WTC11 (cell line): ENCODE measurements at regions not wholly inside any gene's neighbourhood (a gene's known extent, or its start where the extent isn't known, plus 50 kb on each side); places are given as distances from the start of the nearest gene placed in this dataset.

Experiments
- ATAC-seq: fragments of 200-7000 bp; cut with Tn5 transposase; 2 replicates; pipeline ENCODE4 v1.10.0; 2021; ENCODE audit warnings: mild to moderate bottlenecking, moderate library complexity
- CTCF ChIA-PET: fragments of 300-600 bp; sonication (Branson Sonifier 250); formaldehyde crosslinking; loops from one replicate; lab custom pipeline; 2021; ENCODE audit warnings: antibody characterized with exemption; lab: Charles Lee
- POLR2A ChIA-PET: fragments of 350-600 bp; sonication (Branson Sonifier 250); formaldehyde crosslinking; loops from one replicate; lab custom pipeline; 2021; ENCODE audit warnings: antibody characterized with exemption; lab: Charles Lee
- DNase-seq: peaks from one replicate; pipeline ENCODE4 v3.0.0; 2021; ENCODE audit warnings: low spot score
- H3K27ac Mint-ChIP-seq: 2 replicates; pipeline ENCODE4 v1.8.0; 2021; ENCODE audit warnings: mixed read lengths
- H3K27me3 Mint-ChIP-seq: 2 replicates; pipeline ENCODE4 v1.8.0; 2021; ENCODE audit warnings: low read depth, mild to moderate bottlenecking, moderate library complexity, mixed read lengths
- H3K36me3 Mint-ChIP-seq: 2 replicates; pipeline ENCODE4 v1.8.0; 2021; ENCODE audit warnings: mixed read lengths
- H3K4me1 Mint-ChIP-seq: 2 replicates; pipeline ENCODE4 v1.8.0; 2022; ENCODE audit warnings: mixed read lengths
- H3K4me3 Mint-ChIP-seq: 2 replicates; pipeline ENCODE4 v1.8.0; 2021; ENCODE audit warnings: mild to moderate bottlenecking, moderate library complexity, mixed read lengths
- H3K9me3 Mint-ChIP-seq: 2 replicates; pipeline ENCODE4 v1.8.0; 2021; ENCODE audit warnings: mixed read lengths
- EMX1 ChIP-seq: fragments of 250-450 bp; sonication (Bioruptor Pico); IDR thresholded peaks from 2 replicates; pipeline ENCODE4 v1.8.0; 2021; ENCODE audit warnings: mild to moderate bottlenecking
- ESRRA ChIP-seq: sonication (generic); formaldehyde crosslinking; IDR thresholded peaks from 2 replicates; pipeline ENCODE4 v1.8.1; 2022; ENCODE audit warnings: mild to moderate bottlenecking, missing genetic modification reagents, borderline replicate concordance
- GABPB1 ChIP-seq: sonication (generic); formaldehyde crosslinking; IDR thresholded peaks from 2 replicates; pipeline ENCODE4 v1.8.1; 2023; ENCODE audit warnings: mild to moderate bottlenecking, missing genetic modification reagents
- GTF2I ChIP-seq: fragments of 250-450 bp; sonication (Bioruptor Pico); conservative IDR thresholded peaks from 2 replicates; pipeline ENCODE4 v1.4.0; 2021; ENCODE audit warnings: mild to moderate bottlenecking
- HMGA2 ChIP-seq: fragments of 250-450 bp; sonication (Bioruptor Pico); IDR thresholded peaks from 2 replicates; pipeline ENCODE4 v1.4.0; 2021; ENCODE audit warnings: mild to moderate bottlenecking, moderate library complexity
- NFE2L1 ChIP-seq: sonication (generic); formaldehyde crosslinking; IDR thresholded peaks from 2 replicates; pipeline ENCODE4 v1.8.1; 2023; ENCODE audit warnings: missing genetic modification reagents
- PRRX2 ChIP-seq: fragments of 250-450 bp; sonication (Bioruptor Pico); IDR thresholded peaks from 2 replicates; pipeline ENCODE4 v1.8.0; 2021; ENCODE audit warnings: mild to moderate bottlenecking
- RELA ChIP-seq: sonication (generic); formaldehyde crosslinking; IDR thresholded peaks from 2 replicates; pipeline ENCODE4 v1.8.1; 2022; ENCODE audit warnings: missing genetic modification reagents, mild to moderate bottlenecking, borderline replicate concordance
- TP53 ChIP-seq: sonication (generic); formaldehyde crosslinking; IDR thresholded peaks from 2 replicates; pipeline ENCODE4 v1.8.1; 2023; ENCODE audit warnings: mild to moderate bottlenecking, missing genetic modification reagents
- ZNF121 ChIP-seq: sonication (generic); formaldehyde crosslinking; IDR thresholded peaks from 2 replicates; pipeline ENCODE4 v1.8.0; 2023; ENCODE audit warnings: missing genetic modification reagents
- ZNF396 ChIP-seq: fragments of 250-450 bp; sonication (Bioruptor Pico); IDR thresholded peaks from 2 replicates; pipeline ENCODE4 v1.8.0; 2021; ENCODE audit warnings: mild to moderate bottlenecking, moderate library complexity, borderline replicate concordance
- TF ChIP-seq, protein P1 (sequence below): fragments of 200-600 bp; IDR thresholded peaks from 2 replicates; pipeline ENCODE4 v1.8.0; 2022; ENCODE audit warnings: antibody characterized with exemption
- TF ChIP-seq, protein P2 (sequence below): sonication (generic); formaldehyde crosslinking; IDR thresholded peaks from 2 replicates; pipeline ENCODE4 v1.8.0; 2022; ENCODE audit warnings: mild to moderate bottlenecking, missing genetic modification reagents
- TF ChIP-seq, protein P3 (sequence below): sonication (generic); formaldehyde crosslinking; IDR thresholded peaks from 2 replicates; pipeline ENCODE4 v1.8.1; 2023; ENCODE audit warnings: mild to moderate bottlenecking, missing genetic modification reagents, moderate library complexity
- TF ChIP-seq, protein P4 (sequence below): sonication (generic); formaldehyde crosslinking; IDR thresholded peaks from 2 replicates; pipeline ENCODE4 v1.8.0; 2023; ENCODE audit warnings: missing genetic modification reagents
- TF ChIP-seq, protein P5 (sequence below): sonication (generic); formaldehyde crosslinking; conservative IDR thresholded peaks from 2 replicates; pipeline ENCODE4 v1.8.1; 2022; ENCODE audit warnings: mild to moderate bottlenecking, missing genetic modification reagents
- TF ChIP-seq, protein P6 (sequence below): sonication (generic); formaldehyde crosslinking; conservative IDR thresholded peaks from 2 replicates; pipeline ENCODE4 v1.8.1; 2023; ENCODE audit warnings: mild to moderate bottlenecking, low read depth, missing genetic modification reagents, moderate library complexity
- TF ChIP-seq, protein P7 (sequence below): sonication (generic); formaldehyde crosslinking; IDR thresholded peaks from 2 replicates; pipeline ENCODE4 v1.8.0; 2022; ENCODE audit warnings: missing genetic modification reagents

DNA sequence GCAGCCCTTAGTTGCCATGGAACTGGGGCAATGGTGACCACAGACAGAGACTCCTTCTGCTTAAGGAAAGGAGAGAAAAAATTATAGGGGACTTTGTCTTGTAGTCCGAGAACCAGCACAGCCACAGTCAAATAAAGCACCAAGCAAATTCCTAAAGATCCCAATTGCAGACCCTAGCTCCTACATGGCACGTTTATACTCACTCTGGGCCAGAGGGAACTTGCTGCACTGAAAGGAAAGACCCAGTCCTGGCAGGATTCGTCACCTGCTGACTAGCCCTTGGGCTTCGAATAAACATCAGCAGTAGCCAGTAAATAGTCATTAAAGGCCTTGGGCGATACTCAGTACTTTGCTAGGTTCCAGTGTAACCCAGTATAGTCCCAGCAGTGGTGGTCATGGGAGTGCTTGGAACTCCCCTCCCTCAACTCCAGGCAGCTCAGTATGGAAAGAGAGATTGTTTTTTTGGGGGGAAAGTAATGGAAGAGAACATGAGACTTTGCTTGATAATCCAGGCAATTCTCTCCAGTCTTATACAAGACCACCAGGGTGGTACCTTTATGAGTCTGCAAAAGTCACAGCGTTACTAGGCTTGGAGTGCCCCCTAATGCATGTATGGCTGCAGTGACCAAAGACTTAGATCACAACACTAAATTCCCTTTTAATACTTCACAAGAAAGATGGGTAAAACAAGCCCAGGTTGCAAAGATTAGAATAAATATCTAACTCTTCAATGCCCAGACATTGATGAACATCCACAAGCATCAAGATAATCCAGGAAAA lies 66.4 kb upstream of the AGTR1 start:
- Mint-ChIP-seq H3K27ac (no peak overlapping the region), H3K27me3 (no peaks in the 10 kb centered on the region), H3K36me3 (no peaks in the 10 kb centered on the region; the same call in 1 of the 2 replicates), H3K9me3 (peaks cover 21% of the 10 kb centered on the region), H3K4me3 (no peak overlapping the region)
- peak; percentile 47 for DNase-seq
- ATAC-seq = peak; percentile 97
- POLR2A ChIA-PET = no interaction called here
- TF ChIP-seq, protein P1, sequence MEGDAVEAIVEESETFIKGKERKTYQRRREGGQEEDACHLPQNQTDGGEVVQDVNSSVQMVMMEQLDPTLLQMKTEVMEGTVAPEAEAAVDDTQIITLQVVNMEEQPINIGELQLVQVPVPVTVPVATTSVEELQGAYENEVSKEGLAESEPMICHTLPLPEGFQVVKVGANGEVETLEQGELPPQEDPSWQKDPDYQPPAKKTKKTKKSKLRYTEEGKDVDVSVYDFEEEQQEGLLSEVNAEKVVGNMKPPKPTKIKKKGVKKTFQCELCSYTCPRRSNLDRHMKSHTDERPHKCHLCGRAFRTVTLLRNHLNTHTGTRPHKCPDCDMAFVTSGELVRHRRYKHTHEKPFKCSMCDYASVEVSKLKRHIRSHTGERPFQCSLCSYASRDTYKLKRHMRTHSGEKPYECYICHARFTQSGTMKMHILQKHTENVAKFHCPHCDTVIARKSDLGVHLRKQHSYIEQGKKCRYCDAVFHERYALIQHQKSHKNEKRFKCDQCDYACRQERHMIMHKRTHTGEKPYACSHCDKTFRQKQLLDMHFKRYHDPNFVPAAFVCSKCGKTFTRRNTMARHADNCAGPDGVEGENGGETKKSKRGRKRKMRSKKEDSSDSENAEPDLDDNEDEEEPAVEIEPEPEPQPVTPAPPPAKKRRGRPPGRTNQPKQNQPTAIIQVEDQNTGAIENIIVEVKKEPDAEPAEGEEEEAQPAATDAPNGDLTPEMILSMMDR = peak; percentile 50
- TF ChIP-seq, protein P2, sequence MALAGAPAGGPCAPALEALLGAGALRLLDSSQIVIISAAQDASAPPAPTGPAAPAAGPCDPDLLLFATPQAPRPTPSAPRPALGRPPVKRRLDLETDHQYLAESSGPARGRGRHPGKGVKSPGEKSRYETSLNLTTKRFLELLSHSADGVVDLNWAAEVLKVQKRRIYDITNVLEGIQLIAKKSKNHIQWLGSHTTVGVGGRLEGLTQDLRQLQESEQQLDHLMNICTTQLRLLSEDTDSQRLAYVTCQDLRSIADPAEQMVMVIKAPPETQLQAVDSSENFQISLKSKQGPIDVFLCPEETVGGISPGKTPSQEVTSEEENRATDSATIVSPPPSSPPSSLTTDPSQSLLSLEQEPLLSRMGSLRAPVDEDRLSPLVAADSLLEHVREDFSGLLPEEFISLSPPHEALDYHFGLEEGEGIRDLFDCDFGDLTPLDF (CRISPR knock-in tag) = no peak
- TF ChIP-seq, all 79 proteins: peak for 1
- peaks cover 8% of the 10 kb centered on the region for H3K4me1 Mint-ChIP-seq
- CTCF ChIA-PET = no interaction called here

DNA sequence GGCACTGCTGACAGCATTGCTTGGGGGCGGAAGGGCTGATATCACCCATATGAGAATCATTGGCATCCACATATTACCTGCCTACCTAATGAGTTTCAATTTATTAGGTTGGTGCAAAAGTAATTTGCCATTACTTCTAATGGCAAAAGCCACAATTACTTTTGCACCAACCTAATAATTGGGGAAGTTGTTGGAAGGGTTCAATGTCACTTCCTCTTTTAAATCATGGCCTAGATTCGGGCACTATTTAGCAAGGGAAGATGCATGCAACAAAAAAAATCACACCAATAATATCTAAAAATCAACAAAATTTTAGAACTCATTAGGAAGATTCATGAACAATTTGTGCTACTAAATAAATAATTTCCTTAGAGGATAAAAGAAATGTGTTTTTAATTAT lies 56.0 kb upstream of the AGTR1 start:
- CTCF ChIA-PET = no interaction called here

DNA sequence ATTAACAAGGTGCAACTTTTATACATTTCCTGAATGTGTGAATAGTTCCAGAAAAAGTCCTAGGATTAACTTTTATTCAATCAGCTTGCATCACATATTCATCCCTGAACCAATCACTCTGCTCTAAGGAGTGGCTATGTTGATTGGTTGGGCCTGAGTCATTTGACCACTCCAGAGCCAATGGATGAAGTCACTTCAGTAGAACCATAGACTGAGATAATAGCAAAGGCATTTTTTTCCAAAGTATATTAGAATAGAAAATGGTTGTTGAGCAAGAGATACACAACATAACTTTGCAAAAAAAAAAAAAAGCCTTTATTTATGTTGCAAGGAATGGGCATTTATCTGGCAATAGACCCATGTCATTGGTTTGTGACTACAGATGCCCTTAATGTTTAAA lies 55.5 kb upstream of the AGTR1 start:
- no peaks in the 10 kb centered on the region for H3K36me3 Mint-ChIP-seq
- DNase-seq = no peak
- TF ChIP-seq, protein P3, sequence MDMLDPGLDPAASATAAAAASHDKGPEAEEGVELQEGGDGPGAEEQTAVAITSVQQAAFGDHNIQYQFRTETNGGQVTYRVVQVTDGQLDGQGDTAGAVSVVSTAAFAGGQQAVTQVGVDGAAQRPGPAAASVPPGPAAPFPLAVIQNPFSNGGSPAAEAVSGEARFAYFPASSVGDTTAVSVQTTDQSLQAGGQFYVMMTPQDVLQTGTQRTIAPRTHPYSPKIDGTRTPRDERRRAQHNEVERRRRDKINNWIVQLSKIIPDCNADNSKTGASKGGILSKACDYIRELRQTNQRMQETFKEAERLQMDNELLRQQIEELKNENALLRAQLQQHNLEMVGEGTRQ (CRISPR knock-in tag) = no peak
- H3K27ac Mint-ChIP-seq = no peak overlapping the region
- peaks cover 14% of the 10 kb centered on the region for H3K9me3 Mint-ChIP-seq
- POLR2A ChIA-PET = no interaction called here
- no peaks in the 10 kb centered on the region for H3K27me3 Mint-ChIP-seq
- H3K4me1 Mint-ChIP-seq = peaks cover 18% of the 10 kb centered on the region
- H3K4me3 Mint-ChIP-seq = no peak overlapping the region
- CTCF ChIA-PET = interaction anchor here (0.6 kb wide), 1 partner anchor 76 kb away, joined by 3 read pairs; no protein-coding TSS in a partner anchor
- ATAC-seq = no peak

More for the DNA sequence above, 56.0 kb upstream of the AGTR1 start:
- DNase-seq = no peak
- Mint-ChIP-seq H3K4me3 (no peak overlapping the region), H3K4me1 (peaks cover 18% of the 10 kb centered on the region), H3K27me3 (no peaks in the 10 kb centered on the region), H3K27ac (no peak overlapping the region), H3K9me3 (peaks cover 14% of the 10 kb centered on the region), H3K36me3 (no peaks in the 10 kb centered on the region)
- TF ChIP-seq GABPB1 (no peak), TP53 (CRISPR knock-in tag) (no peak), HMGA2 (CRISPR knock-in tag) (no peak), NFE2L1 (no peak)
- TF ChIP-seq, protein P4, sequence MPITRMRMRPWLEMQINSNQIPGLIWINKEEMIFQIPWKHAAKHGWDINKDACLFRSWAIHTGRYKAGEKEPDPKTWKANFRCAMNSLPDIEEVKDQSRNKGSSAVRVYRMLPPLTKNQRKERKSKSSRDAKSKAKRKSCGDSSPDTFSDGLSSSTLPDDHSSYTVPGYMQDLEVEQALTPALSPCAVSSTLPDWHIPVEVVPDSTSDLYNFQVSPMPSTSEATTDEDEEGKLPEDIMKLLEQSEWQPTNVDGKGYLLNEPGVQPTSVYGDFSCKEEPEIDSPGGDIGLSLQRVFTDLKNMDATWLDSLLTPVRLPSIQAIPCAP = no peak
- TF ChIP-seq, protein P5, sequence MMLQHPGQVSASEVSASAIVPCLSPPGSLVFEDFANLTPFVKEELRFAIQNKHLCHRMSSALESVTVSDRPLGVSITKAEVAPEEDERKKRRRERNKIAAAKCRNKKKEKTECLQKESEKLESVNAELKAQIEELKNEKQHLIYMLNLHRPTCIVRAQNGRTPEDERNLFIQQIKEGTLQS (CRISPR knock-in tag) = no peak
- POLR2A ChIA-PET = no interaction called here
- no peak for ATAC-seq

DNA sequence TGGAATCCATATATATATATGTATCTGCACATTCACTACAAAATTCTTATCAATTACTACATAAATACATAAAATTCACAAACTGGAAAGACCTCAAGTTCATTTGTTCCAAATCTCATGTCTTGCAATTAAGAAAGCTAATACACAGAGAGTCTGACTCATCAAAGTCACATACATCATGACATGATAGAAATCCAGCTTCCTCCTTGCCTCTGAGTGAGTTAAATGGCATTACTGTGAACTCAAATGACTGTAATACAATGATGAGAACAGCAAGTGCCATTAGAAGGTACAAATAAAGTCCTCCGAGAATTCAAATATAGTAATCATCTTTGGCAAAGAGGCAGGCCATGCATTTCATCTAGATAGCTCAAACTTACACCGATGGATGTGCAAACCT lies 55.1 kb upstream of the AGTR1 start:
- no peaks in the 10 kb centered on the region for H3K27me3 Mint-ChIP-seq
- H3K27ac Mint-ChIP-seq = no peak overlapping the region
- H3K9me3 Mint-ChIP-seq = peaks cover 14% of the 10 kb centered on the region
- ATAC-seq (no peak), DNase-seq (no peak)
- POLR2A ChIA-PET = no interaction called here
- H3K36me3 Mint-ChIP-seq = no peaks in the 10 kb centered on the region
- no peak overlapping the region for H3K4me3 Mint-ChIP-seq
- peaks cover 18% of the 10 kb centered on the region for H3K4me1 Mint-ChIP-seq
- CTCF ChIA-PET = interaction anchor here (0.6 kb wide), 1 partner anchor 76 kb away, joined by 3 read pairs; no protein-coding TSS in a partner anchor
- TF ChIP-seq RELA (CRISPR knock-in tag) (no peak), ZNF121 (no peak), PRRX2 (CRISPR knock-in tag) (no peak), EMX1 (no peak), GTF2I (CRISPR knock-in tag) (no peak), ESRRA (CRISPR knock-in tag) (no peak), ZNF396 (no peak)
- TF ChIP-seq, protein P6, sequence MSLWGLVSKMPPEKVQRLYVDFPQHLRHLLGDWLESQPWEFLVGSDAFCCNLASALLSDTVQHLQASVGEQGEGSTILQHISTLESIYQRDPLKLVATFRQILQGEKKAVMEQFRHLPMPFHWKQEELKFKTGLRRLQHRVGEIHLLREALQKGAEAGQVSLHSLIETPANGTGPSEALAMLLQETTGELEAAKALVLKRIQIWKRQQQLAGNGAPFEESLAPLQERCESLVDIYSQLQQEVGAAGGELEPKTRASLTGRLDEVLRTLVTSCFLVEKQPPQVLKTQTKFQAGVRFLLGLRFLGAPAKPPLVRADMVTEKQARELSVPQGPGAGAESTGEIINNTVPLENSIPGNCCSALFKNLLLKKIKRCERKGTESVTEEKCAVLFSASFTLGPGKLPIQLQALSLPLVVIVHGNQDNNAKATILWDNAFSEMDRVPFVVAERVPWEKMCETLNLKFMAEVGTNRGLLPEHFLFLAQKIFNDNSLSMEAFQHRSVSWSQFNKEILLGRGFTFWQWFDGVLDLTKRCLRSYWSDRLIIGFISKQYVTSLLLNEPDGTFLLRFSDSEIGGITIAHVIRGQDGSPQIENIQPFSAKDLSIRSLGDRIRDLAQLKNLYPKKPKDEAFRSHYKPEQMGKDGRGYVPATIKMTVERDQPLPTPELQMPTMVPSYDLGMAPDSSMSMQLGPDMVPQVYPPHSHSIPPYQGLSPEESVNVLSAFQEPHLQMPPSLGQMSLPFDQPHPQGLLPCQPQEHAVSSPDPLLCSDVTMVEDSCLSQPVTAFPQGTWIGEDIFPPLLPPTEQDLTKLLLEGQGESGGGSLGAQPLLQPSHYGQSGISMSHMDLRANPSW = no peak
- TF ChIP-seq, protein P7, sequence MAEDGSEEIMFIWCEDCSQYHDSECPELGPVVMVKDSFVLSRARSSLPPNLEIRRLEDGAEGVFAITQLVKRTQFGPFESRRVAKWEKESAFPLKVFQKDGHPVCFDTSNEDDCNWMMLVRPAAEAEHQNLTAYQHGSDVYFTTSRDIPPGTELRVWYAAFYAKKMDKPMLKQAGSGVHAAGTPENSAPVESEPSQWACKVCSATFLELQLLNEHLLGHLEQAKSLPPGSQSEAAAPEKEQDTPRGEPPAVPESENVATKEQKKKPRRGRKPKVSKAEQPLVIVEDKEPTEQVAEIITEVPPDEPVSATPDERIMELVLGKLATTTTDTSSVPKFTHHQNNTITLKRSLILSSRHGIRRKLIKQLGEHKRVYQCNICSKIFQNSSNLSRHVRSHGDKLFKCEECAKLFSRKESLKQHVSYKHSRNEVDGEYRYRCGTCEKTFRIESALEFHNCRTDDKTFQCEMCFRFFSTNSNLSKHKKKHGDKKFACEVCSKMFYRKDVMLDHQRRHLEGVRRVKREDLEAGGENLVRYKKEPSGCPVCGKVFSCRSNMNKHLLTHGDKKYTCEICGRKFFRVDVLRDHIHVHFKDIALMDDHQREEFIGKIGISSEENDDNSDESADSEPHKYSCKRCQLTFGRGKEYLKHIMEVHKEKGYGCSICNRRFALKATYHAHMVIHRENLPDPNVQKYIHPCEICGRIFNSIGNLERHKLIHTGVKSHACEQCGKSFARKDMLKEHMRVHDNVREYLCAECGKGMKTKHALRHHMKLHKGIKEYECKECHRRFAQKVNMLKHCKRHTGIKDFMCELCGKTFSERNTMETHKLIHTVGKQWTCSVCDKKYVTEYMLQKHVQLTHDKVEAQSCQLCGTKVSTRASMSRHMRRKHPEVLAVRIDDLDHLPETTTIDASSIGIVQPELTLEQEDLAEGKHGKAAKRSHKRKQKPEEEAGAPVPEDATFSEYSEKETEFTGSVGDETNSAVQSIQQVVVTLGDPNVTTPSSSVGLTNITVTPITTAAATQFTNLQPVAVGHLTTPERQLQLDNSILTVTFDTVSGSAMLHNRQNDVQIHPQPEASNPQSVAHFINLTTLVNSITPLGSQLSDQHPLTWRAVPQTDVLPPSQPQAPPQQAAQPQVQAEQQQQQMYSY (CRISPR knock-in tag) = no peak
